Posterior cingulate gyrus (tissue), 11 donors: ENCODE measurements at regions not wholly inside any gene's neighbourhood (a gene's known extent, or its start where the extent isn't known, plus 50 kb on each side); places are given as distances from the start of the nearest gene placed in this dataset.
"Not testable (repeated sequence)": the region's sequence is repeated elsewhere in the genome, so short reads cannot be mapped to it uniquely, and the experiment has no call there.

ENCODE experiments used
- DNase-seq, 10 donors: peaks; one replicate each; pipeline versions ENCODE4 v3.0.0 to v3.0.0-alpha.2; 2020 to 2021; ENCODE audit warnings: mixed read lengths in 3 of 10
- intact Hi-C: fragments of 100-400 bp; cut with DNase I; formaldehyde crosslinking; loops from one replicate; pipeline ENCODE4 v1.15.1; 2023

GRCh38 chr12:89192429-89192828, 159.9 kb downstream of the DUSP6 start:
- intact Hi-C loops = no loop called here
- DNase-seq = no peak

- DNase-seq, intact Hi-C loops: not testable (repeated sequence)
Observed at GRCh38 chr12:89191597-89191996, 160.7 kb downstream of the DUSP6 start.

GRCh38 chr12:89189448-89189847, 162.9 kb downstream of the DUSP6 start:
- DNase-seq = no peak
- intact Hi-C loops = no loop called here

GRCh38 chr12:89187507-89187906, 164.8 kb downstream of the DUSP6 start:
- intact Hi-C loops = no loop called here
- no peak for DNase-seq

- intact Hi-C loops = no loop called here
Observed at GRCh38 chr12:89185889-89186288, 166.4 kb downstream of the DUSP6 start.

GRCh38 chr12:89185181-89185580, 167.1 kb downstream of the DUSP6 start:
- DNase-seq = no peak
- intact Hi-C loops = no loop called here

More at GRCh38 chr12:89185889-89186288, 166.4 kb downstream of the DUSP6 start:
- no peak for DNase-seq

GRCh38 chr12:89183985-89184435, 168.3 kb downstream of the DUSP6 start:
- DNase-seq = peak in 1 of 10 donors; percentile 13
- intact Hi-C loops = no loop called here

GRCh38 chr12:89181271-89181920, 170.9 kb downstream of the DUSP6 start:
- DNase-seq = no peak

GRCh38 chr12:89180496-89180895, 171.8 kb downstream of the DUSP6 start:
- DNase-seq = no peak
- intact Hi-C loops = no loop called here

More at GRCh38 chr12:89181271-89181920, 170.9 kb downstream of the DUSP6 start:
- intact Hi-C loops = no loop called here

- intact Hi-C loops = no loop called here
- no peak for DNase-seq
Observed at GRCh38 chr12:89179983-89180382, 172.3 kb downstream of the DUSP6 start.

- DNase-seq = no peak
- intact Hi-C loops = no loop called here
Observed at GRCh38 chr12:89179245-89179644, 173.1 kb downstream of the DUSP6 start.

- DNase-seq = no peak
Observed at GRCh38 chr12:89177802-89178395, 174.4 kb downstream of the DUSP6 start.

GRCh38 chr12:89176676-89177075, 175.6 kb downstream of the DUSP6 start:
- DNase-seq = no peak

More at GRCh38 chr12:89177802-89178395, 174.4 kb downstream of the DUSP6 start:
- intact Hi-C loops = no loop called here

GRCh38 chr12:89173678-89174077, 178.6 kb downstream of the DUSP6 start:
- DNase-seq = no peak
- intact Hi-C loops = no loop called here

More at GRCh38 chr12:89176676-89177075, 175.6 kb downstream of the DUSP6 start:
- intact Hi-C loops = no loop called here

- DNase-seq = no peak
- intact Hi-C loops = no loop called here
Observed at GRCh38 chr12:89173096-89173495, 179.2 kb downstream of the DUSP6 start.

GRCh38 chr12:89172224-89172623, 180.1 kb downstream of the DUSP6 start:
- intact Hi-C loops = no loop called here
- no peak for DNase-seq

- DNase-seq = no peak
- intact Hi-C loops = loop anchor here (10.0 kb wide), 1 partner anchor 55 kb away; no protein-coding TSS in a partner anchor
Observed at GRCh38 chr12:89169321-89169720, 183.0 kb downstream of the DUSP6 start.

- intact Hi-C loops = loop anchor here (10.0 kb wide), 1 partner anchor 57 kb away; no protein-coding TSS in a partner anchor
- DNase-seq = no peak
Observed at GRCh38 chr12:89167986-89168385, 184.3 kb downstream of the DUSP6 start.

GRCh38 chr12:89166525-89166934, 185.8 kb downstream of the DUSP6 start:
- no peak for DNase-seq
- intact Hi-C loops = loop anchor here (10.0 kb wide), 1 partner anchor 58 kb away; no protein-coding TSS in a partner anchor

GRCh38 chr12:89166121-89166520, 186.2 kb downstream of the DUSP6 start:
- DNase-seq = no peak
- intact Hi-C loops = loop anchor here (10.0 kb wide), 1 partner anchor 59 kb away; no protein-coding TSS in a partner anchor

GRCh38 chr12:89165703-89166102, 186.6 kb downstream of the DUSP6 start:
- intact Hi-C loops = loop anchor here (10.0 kb wide), 1 partner anchor 59 kb away; no protein-coding TSS in a partner anchor

GRCh38 chr12:89163918-89164317, 188.4 kb downstream of the DUSP6 start:
- DNase-seq = no peak
- intact Hi-C loops = loop anchor here (10.0 kb wide), 1 partner anchor 61 kb away; no protein-coding TSS in a partner anchor

More at GRCh38 chr12:89165703-89166102, 186.6 kb downstream of the DUSP6 start:
- no peak for DNase-seq
